Mucosa of gallbladder (tissue), 1 donor: ENCODE measurements at regions not wholly inside any gene's neighbourhood (a gene's known extent, or its start where the extent isn't known, plus 50 kb on each side); places are given as distances from the start of the nearest gene placed in this dataset.

ENCODE experiments used
- DNase-seq: peaks from one replicate; pipeline ENCODE4 v3.0.0-alpha.2; 2020; ENCODE audit warnings: low spot score
- donor health status: DM: no; HTN: no; CAD: no.

DNA sequence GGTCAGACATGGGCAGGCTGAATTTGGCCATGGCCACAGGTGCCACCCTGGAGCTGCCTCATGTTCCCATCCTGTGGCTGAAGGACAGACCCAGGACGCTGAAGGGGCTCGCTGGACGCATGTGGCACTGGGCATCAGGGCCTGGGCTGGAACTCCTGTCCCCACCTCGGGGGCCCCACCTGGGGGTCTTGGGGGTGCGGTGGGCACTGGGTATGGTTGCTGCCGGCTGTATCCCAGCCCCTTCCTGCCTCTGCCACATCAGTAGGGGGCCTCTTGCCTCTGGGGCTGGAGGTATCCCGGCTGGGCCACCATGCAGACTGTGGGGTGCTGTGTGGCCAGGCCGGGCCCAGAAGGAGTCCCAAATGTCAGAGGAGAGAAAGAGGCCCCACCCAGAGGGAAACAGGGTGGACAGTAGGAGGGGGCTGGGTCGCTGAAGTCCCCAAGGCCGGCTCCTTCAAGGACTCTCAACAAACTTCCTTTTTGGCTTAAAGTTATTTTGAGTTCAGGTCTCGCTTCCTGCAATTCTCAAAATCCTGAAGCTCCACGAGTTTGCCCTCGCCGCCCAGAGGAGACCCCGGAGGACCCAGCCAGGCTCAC, 78.7 kb downstream of the SIK1 start:
- DNase-seq = no peak

DNA sequence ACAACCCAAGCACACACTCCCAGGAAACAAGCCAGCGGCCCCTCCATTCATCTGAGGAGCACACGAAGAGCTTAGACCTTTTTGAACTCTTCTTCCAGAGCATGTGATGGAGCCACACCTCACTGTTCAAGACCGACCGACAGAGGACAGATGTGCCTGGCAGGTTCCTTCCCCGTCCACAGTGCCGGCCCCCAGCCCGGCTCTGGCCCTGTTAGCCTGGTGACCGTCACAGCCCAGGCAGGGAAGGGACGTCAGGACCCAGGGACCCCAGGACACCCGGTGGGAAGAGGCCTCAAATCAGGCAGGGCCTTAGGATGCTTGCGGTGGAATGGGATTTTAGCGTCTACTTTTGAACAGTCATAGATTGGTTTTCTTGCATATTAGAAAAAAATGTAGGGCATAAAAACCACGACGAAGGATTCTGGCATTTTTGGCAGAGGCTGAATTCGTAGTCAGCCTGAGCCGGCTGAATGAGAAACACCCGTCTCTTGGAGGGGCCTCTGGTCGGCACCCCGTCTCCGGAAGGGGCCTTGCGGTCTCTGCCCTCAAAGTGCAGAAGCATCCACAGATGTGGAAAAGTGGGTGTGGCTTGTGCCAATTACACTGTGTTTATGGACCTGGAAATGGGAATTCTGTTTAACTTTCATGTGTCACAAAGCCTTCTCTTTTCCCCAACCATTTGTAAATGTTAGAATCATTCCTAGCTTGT, 79.3 kb downstream of the SIK1 start:
- DNase-seq = no peak

DNA sequence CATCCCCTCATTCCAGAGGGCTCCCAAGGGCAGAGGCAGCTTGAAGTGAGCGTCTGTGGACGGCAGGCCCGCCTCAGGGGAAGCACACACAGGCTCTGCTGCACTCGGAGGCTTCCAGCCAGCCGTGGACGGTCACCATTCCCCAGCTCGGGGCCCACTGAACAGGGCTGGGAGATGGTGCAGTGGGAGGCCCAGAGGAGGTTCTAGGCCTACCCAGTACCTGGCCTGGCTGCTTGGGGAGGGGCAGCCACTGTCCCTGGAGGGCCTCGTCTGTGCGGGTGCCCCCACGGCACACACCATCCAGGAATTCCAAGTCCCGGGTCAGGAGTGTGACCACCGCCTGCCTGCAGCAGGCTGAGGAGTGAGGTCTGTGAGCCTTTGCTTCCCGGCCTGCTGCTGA, 80.4 kb downstream of the SIK1 start:
- no peak for DNase-seq

DNA sequence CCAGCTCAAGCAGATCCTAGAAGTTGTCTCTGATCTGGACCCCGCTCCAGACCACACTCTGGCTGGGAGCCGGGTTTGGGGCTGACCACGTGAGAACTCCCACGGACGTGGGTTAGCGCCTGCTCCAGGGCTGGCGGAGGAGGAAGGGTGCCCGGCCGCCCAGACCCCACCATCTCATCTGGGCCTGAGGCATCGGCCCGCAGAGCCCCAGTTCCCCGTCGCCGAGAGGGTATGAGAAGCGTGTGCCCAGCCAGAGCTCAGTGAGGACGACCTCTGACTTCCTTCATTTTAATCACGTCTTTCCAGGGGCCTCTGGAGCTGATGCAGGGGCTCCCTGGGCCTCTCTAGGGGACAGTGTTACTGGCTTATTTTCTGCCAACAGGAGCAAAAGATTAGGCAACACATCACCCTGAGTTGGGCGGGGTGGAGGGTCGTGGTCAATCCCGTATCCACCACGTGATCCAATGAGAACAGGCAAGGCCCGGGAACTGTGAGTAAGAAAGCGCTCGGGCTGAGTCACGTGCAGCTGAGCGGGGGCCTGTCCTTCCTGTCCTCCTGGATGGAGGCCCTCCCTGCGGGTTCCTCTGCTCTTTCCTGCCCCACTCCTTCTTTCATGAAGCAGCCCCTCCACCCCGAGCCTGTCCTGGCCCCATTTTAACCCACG, 81.1 kb downstream of the SIK1 start:
- DNase-seq = no peak

DNA sequence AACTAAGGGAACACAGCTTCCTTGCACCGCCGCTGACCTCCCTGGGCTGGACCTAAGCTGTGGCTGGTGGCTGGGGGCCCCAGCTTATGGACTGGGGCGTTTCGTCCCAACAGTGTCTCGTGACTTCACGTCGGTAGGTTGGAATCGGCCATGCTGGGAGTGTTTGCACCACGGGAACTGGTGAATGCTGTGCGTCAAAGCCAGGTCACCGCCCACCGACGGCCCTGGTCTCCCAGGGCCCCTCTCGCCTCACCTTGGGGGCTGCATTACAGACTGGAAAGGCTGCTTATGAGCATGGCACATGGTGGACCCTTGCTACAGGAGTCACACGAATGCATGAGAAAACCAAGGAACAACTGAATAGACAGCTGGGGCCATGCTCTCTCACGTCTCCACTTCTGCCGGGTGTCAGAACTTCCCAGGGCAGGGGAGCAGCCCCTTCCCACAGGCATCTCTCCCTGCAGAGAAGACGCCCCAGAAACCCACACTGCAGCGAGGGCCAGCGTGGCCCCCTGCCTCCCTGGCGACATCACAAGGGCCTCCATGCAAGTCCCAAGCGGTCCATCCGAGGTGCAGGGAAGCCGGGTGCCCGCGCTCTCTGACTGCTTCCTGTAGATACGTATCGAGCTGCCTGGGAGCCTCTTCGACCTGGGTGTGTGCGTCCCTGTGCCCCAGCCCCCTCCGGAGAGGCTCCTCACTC, 81.7 kb downstream of the SIK1 start:
- no peak for DNase-seq

DNA sequence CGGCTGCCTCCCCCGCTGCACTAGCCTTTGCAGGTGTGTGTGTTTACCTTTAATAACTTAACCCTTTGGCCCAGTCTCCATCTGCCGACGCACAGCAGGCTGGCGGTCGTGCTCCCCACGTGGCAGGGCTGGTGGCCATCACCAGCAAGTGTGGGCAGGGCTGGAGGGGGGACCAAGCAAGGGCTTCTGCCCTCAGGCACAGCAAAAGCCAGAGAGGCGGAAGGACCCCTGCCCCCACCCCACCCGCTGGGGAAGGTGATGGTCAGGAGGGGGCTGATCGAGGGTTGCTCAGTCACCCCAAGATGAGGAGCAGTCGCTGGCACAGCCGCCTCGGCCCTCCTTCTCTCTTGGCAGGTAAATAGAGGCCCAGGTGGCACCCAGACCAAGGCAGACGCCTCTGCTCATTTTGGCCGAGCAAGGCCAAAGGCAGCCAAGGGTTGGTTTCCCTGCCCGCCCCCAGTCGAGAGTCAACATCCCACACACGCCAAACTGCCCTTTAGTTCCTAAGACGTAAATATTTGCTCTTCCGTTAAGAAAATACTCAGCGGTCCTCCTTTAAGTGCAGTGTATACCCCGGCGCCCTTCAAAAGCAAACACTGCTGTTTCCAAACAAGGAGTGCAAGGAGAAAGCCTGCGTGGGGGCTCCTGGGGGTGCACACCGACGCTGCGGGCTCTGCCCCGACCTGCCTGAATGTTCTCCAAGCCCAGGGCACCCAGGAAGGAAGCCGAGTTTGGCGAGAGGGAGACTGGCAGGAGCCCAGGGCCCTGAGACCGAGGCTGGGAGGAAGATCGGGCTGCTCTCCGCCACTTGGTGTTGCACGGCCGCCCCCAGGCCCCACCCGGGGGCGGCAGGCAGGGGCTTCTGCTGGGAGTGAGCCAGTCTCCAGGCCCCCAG, 82.7 kb downstream of the SIK1 start:
- DNase-seq = no peak

DNA sequence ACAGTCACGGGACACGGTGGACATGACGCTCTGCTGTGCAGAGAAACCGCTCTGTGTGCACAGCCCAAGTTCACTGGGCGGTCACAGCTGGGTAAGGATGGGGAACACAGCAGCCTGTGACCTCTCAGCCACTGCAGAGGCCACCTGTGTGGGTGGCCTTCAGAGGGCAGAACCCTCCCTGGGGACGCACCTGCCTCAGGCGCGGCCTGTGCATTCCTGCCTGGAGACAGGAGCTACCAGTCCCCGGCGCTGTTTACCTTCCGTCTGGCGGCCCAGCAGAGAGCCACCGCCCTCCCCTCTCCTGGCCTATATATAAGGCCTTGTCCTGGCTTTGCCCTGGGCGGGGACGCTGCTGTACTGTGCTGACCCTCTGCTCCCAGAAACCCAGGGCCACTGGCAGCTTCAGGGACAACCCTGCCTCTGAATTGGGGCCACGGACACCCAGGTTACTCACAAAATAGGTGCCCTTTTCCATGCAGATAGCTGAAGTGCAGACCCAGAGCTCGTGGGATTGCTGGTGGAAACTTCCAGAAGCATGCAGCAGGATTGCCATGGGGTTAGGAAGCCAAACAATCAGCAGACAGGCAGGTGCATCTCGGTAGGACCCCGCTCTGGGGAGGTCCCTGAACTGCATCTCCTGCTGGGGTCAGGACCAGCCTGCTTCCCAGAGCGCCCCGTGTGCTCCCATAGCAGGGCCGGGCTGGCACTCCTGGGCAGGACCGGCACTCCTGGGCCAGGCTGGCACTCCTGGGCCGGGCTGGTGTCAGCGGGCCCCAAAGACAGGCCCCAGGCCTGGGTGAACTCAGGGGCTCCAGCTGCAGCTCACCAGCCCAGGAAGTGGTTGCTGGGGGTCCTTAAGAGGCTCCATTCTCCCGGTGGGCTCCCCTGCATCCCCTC, 83.6 kb downstream of the SIK1 start:
- peak; percentile 91 for DNase-seq

DNA sequence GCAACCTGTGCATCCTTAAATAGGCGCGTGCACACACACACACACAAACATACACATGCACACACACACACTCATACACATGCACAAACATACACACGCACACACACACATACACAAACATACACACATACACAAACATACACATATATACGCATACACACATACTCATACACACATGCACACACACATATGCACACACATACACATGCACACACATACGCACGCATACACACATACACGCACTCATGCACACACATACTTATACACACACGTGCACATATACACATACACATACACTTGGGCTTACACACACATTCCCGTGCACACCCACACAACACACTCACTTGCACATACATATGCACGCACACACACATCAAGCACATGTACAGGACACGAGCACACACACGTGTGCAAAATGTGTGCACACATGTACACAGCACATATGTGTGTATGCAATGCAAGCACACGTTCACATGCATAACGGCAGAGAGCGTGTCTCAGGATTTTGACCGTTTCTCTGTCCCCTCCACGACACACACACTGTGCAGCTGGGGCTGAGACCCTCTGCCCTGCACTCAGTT, 84.5 kb downstream of the SIK1 start:
- no peak for DNase-seq

DNA sequence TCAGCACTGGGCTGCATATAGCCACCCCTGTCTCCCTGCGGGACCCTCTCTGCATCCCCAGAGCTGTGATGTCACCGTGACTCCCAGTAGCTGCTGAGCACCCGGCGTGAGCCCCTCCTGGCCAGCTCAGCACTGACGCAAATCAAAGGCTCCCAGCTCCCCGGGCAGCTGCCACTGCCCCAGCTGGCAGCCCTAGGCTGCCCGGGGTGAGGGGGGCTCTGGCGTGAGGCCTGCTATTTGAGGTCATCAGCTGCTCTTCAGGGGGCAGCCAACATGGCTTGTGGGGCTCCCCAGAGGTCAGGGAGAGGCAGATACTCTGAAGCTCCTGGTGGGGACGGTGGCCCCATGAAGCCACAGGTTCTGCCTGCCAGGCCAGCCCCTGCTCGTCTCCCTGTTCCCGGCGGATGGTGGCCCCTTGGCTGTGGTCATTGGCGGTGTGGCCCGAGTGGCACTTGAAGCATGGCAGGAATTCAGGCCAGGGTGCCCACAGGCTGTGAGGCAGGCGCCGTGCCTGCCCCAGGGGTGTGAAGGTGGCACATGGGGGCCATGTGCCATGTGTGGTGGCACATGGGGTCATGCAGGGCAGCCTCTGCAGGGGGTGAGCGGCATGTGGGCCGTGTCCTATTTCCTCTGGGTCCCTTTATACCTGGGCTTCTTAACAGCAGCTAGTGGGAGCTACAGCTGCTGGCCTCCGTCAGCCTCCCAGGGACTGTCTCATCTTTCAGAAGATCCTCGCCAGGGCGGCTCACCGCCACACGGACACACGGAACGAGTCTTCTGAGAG, 85.4 kb downstream of the SIK1 start:
- no peak for DNase-seq

DNA sequence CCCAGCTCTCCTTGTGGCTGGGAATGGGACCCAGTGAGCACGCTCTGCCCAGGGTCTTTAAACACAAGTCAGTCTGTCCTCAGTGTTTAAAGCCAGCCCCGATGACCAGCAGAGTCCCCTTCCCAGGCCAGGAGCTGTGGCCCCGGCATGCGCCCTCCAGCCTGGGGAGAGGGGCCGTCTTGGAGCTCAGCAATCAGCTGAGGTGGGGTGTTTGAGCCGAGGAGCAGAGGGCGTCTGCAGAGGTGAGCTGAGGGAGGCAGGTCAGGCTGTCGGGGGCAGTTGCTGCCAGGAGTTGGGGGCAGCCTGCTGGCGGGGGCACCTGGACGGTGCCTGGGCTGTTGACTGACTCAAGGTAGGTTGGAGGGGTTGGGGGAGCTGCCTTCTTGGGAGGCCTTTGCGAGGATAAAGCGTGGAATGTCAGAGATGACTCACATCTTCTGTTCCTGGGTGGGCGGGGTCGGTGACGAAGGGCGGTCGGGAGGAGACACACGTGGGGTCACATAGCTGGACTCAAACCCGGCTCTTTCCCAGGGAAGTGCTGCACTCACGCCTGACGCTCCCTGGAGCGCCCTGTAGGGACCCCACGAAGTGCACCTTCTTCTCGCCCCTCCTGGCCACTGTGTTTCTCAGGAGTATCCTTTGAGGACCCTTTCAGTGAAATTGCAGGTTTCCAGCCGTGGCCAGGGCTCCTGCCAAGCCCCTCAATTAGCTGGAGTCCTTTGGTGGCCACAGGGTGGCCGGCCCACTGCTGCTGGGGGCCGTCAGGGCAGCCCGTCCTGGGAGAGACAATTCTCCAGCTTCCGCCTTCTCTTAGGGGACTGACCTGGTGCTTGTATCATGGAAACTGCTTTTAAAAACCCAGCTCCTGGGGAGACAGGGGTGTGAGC, 86.2 kb downstream of the SIK1 start:
- peak; percentile 64 for DNase-seq

DNA sequence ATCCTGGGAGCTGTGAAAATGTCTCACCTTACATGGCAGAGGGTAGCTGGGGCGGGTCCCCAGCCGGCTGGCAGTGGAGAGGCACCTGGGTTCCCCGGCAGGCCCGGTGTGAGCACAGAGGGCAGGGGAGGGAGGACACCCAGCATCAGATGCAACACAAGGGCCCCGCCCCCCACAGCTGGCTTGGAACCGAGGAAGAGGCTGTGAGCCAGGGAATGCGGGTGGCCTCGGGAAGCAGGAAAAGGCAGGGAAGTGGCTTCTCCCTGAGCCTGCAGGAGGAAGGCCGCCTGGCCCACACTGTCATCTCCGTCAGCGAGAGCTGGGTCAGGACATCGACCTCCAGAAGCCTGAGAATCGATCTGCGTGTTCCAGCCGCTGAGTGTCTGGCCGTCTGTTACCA, 87.3 kb downstream of the SIK1 start:
- peak; percentile 64 for DNase-seq

DNA sequence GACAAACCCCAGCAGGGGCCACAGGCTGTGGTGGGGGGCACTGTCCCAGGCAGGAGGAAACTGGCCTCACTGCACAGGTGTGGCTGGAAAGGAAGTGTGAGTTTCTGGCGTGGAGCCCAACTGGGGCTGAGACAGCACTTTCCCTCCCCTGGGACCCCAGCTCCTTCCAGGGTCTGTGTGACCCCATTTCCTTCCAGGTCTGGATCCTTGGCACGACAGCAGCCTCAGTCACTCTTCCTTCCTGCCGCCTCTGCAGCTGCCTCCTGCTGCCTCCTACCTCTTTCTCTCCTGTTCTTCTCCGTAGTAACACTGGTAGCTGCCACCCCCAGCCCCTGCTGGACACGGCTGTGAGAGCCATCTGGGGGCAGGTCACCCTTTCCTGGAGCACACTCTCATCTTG, 88.0 kb downstream of the SIK1 start:
- DNase-seq = no peak

DNA sequence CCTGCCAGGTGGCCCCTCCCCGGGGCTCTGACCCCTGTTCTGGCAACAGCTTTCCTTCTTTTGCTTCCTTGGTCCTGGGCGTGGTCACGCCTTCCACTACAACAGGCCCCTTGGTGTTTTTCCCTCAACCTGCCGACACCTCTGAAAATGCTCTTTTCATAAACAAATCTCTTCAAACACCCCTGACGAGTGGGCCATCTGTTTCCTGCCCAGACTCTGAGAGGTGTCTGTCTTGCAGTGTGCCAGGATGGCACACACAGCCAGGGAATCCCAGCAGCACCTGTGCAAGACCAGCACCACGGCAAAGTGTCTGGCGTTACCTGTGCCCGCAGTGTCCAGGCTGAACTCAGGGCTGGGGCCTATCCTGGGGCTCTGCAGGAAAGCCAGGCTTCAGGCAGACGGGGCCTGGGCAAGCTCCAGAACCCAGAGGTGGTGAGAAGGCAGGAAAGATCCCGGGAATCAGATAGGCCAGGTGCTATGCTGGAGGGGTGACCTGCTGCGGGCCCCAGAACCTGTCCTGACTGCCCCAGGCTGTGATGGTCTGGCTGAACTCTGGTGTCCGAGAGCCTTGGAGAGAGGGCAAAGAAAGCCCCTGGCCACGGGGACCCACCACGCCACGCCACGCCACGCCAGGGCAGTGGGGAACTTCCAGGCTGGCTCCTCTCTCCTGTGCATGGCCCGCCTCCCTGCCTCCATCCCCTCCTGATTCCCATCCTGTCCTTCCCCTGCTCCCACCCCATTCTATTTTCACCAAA, 88.9 kb downstream of the SIK1 start:
- DNase-seq = no peak

DNA sequence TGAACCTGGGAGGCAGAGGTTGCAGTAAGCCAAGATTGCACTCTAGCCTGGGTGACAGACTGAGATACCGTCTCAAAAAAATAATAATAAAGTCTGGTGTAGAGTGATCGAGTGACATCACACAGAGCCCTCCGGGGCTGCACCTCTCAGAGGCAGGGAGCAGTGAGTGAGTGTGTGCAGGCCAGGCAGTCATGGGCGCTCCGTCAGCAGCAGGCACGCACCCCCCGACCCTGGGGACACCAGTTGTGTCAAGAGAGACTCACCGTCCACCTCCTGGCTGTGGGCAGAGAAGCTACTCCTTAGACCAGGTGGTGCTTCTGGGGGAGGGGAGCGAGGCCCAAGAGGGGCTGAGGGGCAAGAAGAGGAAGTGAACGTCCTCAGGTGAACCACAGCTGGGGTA, 91.8 kb downstream of the SIK1 start:
- DNase-seq = no peak

DNA sequence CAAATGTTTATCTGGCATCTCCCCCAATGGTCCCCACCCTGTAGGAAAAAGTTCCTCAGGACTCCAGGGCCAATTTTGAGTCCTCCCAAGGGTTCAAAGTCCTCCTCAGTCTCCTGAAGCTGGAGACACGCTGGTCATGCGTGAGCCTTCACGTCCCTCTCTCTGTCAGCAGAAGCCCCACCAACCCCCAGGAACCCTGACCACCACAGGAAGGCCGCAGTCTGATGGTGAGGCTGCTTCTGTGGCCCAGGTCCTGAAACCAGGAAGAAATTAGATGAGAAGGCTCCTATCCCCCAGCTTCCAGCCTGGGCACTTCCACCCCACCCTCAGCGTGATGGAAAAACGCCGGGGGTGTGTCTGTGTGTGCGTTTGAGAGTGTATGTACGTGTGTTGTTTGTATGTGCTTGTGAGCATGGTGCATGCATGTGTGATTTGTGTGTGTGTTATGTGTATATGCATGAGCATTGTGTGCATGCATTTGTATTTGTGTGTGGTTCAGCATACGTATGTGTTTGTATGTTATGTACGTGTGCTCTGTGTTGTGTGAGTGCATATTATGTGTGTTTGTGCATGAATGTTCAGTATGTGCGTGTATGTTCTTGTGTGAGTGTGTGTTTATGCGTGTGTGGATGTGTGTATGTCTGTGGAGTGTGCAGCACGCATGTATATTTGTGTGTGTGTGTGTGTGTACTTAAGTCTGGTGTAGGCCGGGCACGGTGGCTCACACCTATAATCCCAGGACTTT, 92.5 kb downstream of the SIK1 start:
- no peak for DNase-seq

DNA sequence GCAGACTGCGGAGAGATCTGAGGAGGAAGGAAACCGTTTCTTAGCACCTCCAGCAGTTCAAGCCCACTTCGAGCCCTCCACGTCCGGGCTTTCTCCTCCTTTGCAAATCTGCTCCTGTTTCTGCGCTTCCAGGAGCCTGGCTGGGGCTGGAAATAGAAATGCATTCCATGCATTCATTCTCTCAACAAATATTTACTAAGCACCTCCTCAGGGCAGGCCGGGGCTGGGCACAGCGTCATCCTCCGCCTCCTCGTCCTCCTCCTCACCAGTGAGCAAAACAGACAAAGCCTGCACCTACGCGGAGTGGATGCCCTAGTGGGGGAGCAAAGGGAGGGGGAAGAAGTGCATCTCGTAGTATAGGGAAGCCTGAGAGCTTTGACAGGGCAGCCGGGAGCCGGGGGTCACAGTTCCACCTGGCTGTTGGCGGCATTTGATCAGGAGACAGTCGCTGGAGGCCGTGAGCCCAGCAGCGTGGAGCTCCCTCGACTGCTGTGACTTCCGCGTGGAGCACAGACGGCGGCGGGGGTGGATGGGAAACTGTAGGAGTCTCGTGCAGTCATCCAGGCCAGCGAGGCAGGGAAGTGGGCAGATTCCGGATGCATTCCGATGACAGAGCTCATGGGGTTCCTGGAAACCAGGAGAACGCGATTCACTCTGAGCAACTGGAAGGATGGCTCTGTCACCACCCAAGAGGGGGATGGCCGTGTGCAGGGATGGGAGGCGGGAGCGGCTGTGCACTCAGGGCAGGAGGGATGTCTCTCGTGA, 93.5 kb downstream of the SIK1 start:
- peak; percentile 86 for DNase-seq
